HFFc6 (cell line): ENCODE measurements at regions not wholly inside any gene's neighbourhood (a gene's known extent, or its start where the extent isn't known, plus 50 kb on each side); places are given as distances from the start of the nearest gene placed in this dataset.

Source experiments
- DNase-seq: peaks from one replicate; pipeline ENCODE4 v3.0.0-alpha.2; 2018
- H3K27ac Mint-ChIP-seq: 2 replicates; pipeline ENCODE4 v1.8.0; 2020; ENCODE audit warnings: mild to moderate bottlenecking, mixed read lengths
- H3K27me3 Mint-ChIP-seq: 2 replicates; pipeline ENCODE4 v1.8.0; 2021; ENCODE audit warnings: mild to moderate bottlenecking, moderate library complexity, mixed read lengths; ENCODE audit not compliant: insufficient read depth
- H3K36me3 Mint-ChIP-seq: 2 replicates; pipeline ENCODE4 v1.8.0; 2021; ENCODE audit warnings: low read depth, mixed read lengths
- H3K4me1 Mint-ChIP-seq: 2 replicates; pipeline ENCODE4 v1.8.0; 2020; ENCODE audit warnings: low read depth, mixed read lengths
- H3K4me3 Mint-ChIP-seq: 2 replicates; pipeline ENCODE4 v1.8.0; 2020; ENCODE audit warnings: mild to moderate bottlenecking, moderate library complexity, mixed read lengths
- H3K9me3 Mint-ChIP-seq: 2 replicates; pipeline ENCODE4 v1.8.0; 2020; ENCODE audit warnings: mild to moderate bottlenecking, mixed read lengths
- CTCF ChIP-seq: fragments of 200-600 bp; sonication (generic); IDR thresholded peaks from 2 replicates; pipeline ENCODE4 v1.5.0; 2021; ENCODE audit warnings: antibody characterized with exemption, mild to moderate bottlenecking

- no peak overlapping the region for H3K4me3 Mint-ChIP-seq
- peaks cover 21% of the 10 kb centered on the region for H3K27me3 Mint-ChIP-seq
- DNase-seq = no peak
- H3K4me1 Mint-ChIP-seq = peaks cover 44% of the 10 kb centered on the region
- no peak for TF ChIP-seq CTCF
- no peaks in the 10 kb centered on the region; the same call in 1 of the 2 replicates for H3K9me3 Mint-ChIP-seq
- H3K27ac Mint-ChIP-seq = no peak overlapping the region
- H3K36me3 Mint-ChIP-seq = 0 out of 2 replicates have a peak, but pooled peaks cover 5% of the 10 kb centered on the region
Observed at GRCh38 chr5:73303148-73304079, 130.4 kb downstream of the TMEM174 start.

- Mint-ChIP-seq H3K36me3 (0 out of 2 replicates have a peak, but pooled peaks cover 5% of the 10 kb centered on the region), H3K9me3 (no peaks in the 10 kb centered on the region; the same call in 1 of the 2 replicates), H3K27ac (no peak overlapping the region), H3K4me1 (peaks cover 45% of the 10 kb centered on the region), H3K4me3 (no peak overlapping the region), H3K27me3 (peaks cover 22% of the 10 kb centered on the region)
- no peak for TF ChIP-seq CTCF
- DNase-seq = no peak
Observed at GRCh38 chr5:73302797-73303147, 129.8 kb downstream of the TMEM174 start.

- peaks cover 53% of the 10 kb centered on the region for H3K4me1 Mint-ChIP-seq
- peaks cover 23% of the 10 kb centered on the region for H3K27me3 Mint-ChIP-seq
- no peak overlapping the region for H3K27ac Mint-ChIP-seq
- H3K36me3 Mint-ChIP-seq = 0 out of 2 replicates have a peak, but pooled peaks cover 5% of the 10 kb centered on the region
- no peak overlapping the region for H3K4me3 Mint-ChIP-seq
- no peak for TF ChIP-seq CTCF
- no peak for DNase-seq
- H3K9me3 Mint-ChIP-seq = no peaks in the 10 kb centered on the region; the same call in 1 of the 2 replicates
Observed at GRCh38 chr5:73301208-73301901, 128.4 kb downstream of the TMEM174 start.

GRCh38 chr5:73300337-73301207, 127.6 kb downstream of the TMEM174 start:
- Mint-ChIP-seq H3K27ac (no peak overlapping the region), H3K27me3 (peaks cover 22% of the 10 kb centered on the region), H3K36me3 (0 out of 2 replicates have a peak, but pooled peaks cover 5% of the 10 kb centered on the region), H3K9me3 (no peaks in the 10 kb centered on the region; the same call in 1 of the 2 replicates), H3K4me1 (peaks cover 50% of the 10 kb centered on the region), H3K4me3 (peak overlapping the region; percentile 43)
- DNase-seq = no peak
- no peak for TF ChIP-seq CTCF
